HG02798 (cell line): ENCODE measurements at regions not wholly inside any gene's neighbourhood (a gene's known extent, or its start where the extent isn't known, plus 50 kb on each side); places are given as distances from the start of the nearest gene placed in this dataset.
"Not testable (repeated sequence)": the region's sequence is repeated elsewhere in the genome, so short reads cannot be mapped to it uniquely, and the experiment has no call there.

ENCODE experiments used
- ATAC-seq: cut with Tn5 transposase; IDR thresholded peaks from one replicate; pipeline ENCODE4 v1.9.1; 2021; ENCODE audit warnings: mild to moderate bottlenecking; ENCODE audit not compliant: unreplicated experiment, poor library complexity

DNA sequence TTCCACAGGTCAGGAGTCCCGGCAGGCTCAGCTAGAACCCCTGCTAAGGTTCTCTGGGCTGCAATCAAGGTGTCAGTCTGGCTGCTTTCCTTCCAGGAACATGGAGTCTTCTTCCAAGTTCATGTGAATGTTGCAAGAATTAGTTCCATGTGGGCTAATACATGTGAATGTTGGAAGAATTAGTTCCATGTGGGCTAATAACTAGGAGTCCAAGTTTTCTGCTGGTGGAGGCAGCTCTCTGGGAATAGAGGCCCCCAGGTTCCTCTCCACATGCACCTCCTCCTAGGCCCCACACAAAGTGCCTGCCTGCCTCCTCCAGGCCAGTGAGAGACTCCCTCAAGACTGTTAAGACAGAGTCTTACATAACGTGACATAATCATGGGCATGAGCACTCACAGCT lies 140.8 kb upstream of the SLC35G4 start:
- ATAC-seq: no peak

DNA sequence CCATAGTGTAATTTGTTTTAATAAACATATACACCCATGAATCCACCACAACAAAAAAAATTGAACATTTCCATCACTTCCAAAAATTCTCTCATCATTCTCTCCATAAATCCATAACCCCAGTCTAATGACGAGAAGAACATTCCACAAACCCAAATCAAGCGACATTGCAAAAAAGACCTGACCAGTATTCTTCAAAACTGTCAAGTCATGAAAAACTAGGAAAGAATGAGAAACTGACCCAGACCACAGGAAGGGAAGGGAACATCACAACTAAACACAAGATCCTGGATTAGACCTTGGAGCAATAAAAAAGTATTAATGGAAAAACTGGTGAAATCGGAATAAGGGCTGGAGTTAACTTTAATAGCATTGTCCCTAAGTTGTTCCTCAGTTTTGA lies 141.3 kb upstream of the SLC35G4 start:
- ATAC-seq: no peak

DNA sequence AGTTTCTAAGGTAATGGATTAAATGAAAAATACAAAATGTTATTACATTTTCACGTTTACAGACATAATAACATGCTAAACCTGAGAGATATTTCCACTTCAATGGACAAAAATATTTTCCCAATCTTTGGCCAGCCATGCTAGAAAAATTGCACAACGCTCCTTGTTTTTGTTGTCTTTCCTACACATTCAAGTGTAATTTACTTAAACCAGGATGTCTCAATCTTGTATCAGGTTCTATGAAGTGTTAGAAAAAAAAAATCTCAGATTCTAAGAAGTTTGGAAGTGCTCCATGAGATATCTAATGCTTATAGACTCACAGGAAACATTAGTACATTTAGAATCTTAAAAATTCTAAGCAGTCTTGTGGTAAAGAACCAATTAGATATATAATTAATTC lies 141.8 kb upstream of the SLC35G4 start:
- no peak for ATAC-seq

DNA sequence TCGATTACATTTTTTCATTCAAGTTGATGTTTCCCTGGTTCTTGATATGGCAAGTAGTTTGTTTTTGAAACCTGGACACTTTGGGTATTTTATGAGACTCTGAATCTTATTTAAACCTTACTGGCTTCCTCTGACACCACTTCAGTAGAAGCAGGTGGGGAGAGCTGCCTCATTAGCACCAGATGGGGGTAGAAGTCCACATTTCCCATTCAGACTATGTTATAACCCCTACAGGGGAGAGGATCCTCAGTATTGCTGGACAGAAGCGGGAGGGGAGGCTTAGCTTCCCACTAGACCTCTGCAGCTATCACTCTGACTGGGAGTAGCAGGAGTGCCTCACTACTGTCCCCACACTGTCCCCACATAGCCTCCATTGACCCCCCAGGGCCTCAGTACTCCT lies 145.3 kb upstream of the SLC35G4 start:
- ATAC-seq: no peak

DNA sequence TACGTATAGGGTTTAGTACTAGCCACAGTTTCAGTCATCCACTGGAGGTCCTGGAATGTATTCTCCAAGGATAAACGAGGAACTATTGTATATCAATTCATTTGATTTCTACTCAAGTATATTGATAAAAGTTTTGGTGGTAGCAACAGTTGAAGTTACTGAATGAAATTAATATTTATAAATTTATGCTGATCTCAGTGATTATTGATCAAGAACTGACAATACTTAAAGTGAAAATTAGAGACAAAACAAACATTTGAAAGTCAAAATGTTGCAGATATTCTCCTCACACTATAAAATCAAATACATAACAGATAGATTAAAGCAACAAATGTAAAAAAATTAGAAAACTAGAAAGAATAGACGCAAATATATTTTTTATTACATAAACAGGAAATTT lies 150.9 kb upstream of the SLC35G4 start:
- ATAC-seq: no peak

DNA sequence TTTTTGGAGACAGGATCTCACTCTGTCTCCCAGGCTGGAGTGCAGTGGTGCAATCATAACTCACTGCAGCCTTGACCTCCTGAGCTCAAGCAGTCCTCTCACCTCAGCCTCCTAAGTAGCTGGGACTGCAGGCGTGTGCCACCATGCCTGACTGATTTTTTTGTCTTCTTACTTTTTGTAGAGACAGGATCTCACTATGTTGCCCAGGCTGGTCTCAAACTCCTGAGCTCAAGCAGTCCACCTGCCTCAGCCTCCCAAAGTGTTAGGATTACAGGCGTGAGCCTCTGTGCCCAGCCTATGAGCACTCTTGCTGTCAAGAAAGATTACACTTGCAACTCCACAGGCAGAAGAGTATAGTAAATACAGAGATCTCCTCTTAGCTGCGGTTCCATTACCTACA lies 151.5 kb upstream of the SLC35G4 start:
- ATAC-seq: not testable (repeated sequence)

DNA sequence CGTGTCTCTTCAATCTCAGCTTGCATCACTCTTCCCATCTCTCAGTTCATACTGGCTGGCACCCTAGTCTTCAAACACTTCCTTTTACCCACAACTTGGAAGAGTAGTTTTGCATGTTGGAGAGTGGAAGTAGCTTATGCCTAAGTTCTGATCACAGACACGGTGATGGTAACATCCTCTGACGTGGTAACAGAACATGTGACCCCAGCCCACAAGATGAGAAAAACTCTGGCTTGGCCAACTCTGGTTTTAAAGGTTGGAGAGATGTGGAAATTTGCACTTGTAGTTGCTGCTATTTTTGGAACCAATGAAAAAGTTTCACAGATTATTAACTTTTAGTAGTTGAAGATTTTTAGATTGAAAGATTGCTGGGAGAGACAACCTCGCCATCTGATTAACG lies 155.4 kb upstream of the SLC35G4 start:
- ATAC-seq: no peak

DNA sequence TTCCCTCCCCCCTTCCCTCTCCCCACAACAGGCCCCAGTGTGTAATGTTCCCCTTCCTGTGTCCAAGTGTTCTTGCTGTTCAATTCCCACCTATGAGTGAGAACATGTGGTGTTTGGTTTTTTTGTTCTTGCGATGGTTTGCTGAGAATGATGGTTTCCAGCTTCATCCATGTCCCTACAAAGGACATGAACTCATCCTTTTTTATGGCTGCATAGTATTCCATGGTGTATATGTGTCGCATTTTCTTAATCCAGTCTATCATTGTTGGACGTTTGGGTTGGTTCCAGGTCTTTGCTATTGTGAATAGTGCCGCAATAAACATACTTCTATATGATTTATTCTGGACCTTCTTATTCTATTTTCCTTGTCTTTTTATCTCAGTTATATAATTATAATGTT lies 165.2 kb upstream of the SLC35G4 start:
- ATAC-seq: not testable (repeated sequence)

DNA sequence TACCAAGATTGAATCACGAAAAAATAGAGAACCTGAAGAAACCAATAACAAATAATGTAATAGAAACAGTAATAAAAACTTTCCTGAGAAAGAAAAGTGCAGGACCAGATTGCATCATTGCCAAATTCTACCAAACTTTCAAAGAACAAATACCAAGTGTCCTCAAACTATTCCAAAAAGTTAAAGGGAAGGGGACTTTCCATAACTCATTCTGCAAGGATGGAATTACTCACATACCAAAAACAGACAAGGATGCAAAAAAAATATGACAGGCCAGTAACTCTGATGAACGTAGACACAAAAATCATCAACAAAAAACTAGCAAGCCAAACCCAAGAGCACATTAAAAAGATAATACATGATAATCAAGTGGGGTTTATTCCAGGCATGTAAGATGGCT lies 172.3 kb upstream of the SLC35G4 start:
- ATAC-seq: no peak

DNA sequence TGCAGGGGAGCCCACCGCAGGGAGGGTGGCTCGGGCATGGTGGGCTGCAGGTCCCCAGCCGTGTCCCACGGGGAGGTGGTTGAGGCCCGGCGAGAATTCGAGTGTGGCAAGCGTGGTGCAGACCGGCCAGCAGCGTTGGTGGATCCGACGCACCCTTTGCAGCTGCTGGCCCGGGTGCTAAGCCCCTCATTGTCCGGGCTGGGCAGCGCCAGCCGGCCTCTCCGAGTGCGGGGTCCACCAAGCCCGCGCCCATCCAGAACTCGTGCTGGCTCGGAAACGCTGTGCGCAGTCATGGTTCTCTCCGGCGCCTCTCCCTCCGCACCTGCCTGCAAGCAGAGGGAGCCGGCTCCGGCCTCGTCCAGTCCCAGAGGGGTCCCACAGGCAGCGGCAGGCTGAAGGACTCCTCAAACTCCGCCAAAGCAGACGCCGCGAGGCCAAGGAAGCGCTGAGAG lies 177.0 kb upstream of the SLC35G4 start:
- no peak for ATAC-seq

DNA sequence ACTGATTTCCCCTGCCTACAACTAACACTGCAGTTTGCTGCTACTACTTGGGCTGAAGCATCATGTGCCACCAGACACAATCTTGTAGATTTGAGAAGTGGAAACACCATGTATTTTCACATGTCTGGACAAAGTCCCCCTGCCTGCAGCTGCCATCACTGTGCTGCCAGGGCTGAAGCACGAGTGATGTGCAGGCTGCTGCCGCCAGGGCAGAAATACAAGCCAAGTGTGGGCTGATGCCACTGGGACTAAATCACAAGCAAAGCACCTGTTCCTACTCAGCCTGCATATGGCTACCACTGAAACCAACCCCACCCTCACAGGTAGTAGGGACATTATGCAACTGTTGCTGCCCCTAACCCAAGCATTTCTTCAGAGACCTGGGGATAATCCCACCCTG lies 179.5 kb upstream of the SLC35G4 start:
- ATAC-seq: no peak

DNA sequence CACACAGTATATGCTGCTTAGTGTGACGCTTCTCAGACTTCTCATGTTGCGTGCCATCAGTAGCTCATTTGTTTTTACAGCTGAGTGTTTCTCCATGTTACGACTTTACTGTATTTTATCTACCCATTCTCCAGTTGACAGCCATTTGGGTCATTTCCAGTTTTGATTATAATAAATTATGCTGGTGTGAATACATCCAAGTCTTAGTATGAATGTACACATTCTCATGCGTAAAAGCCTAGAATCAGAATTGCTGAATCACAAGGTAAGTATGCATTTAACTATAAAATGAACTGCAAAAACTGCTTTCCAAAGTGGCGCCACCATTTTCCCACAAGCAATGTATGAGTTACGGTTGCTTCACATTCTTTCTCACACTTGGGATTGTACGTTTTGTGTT lies 184.2 kb upstream of the SLC35G4 start:
- no peak for ATAC-seq

DNA sequence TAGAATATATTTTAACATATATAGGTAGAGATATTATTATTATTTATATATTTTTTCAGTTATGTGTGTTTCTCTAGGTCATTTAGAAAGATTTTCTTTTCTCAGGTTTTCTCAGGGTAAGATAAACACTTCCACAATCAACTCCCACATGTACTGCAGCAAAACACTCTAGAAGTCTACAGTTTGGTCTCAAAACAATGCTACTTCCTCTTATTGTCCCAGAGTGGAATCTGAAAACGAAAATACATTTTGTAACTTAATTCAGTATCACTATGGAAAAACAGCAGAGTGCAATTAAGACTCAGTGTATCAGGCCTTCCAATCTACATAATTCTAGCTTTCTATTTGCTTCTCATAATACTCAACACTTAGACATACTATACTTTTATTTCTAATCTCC lies 190.1 kb upstream of the SLC35G4 start:
- no peak for ATAC-seq

DNA sequence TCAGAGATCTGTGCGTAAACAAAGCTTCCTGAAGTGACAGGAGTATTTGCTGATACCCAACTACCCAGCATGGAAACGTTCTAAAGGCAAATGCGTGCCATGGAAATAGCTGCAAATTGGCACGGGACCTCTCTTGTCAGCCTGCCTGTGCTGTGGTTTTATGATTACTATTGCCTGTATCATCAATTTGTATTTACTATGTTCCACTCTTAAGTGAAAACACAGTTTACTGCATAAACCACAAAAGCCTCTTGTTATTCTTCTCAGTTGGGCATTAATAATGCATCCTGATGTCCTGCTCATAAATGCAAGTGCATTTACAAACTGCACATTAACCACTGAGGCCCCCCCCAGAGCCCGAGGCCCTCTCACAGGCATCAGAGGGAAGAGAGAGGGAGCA lies 196.6 kb upstream of the SLC35G4 start:
- ATAC-seq: no peak

DNA sequence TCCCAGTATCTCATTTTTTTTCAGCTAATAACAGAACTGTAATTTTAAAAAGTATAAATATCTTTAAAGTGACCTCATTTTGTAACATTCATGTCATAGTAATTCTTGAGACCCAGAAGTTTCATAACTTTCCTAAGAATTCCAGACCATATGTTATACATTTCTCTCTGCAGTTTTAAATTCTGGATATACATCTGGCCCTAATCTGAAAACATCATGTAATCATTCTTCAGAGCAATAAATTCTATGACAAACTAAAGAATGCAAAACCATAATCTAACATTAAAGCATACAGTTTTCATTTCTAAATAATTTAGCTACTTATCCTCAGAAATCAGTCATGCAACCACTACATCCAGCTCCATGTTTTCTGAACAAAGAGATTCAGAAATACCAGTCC lies 198.3 kb upstream of the SLC35G4 start:
- no peak for ATAC-seq

DNA sequence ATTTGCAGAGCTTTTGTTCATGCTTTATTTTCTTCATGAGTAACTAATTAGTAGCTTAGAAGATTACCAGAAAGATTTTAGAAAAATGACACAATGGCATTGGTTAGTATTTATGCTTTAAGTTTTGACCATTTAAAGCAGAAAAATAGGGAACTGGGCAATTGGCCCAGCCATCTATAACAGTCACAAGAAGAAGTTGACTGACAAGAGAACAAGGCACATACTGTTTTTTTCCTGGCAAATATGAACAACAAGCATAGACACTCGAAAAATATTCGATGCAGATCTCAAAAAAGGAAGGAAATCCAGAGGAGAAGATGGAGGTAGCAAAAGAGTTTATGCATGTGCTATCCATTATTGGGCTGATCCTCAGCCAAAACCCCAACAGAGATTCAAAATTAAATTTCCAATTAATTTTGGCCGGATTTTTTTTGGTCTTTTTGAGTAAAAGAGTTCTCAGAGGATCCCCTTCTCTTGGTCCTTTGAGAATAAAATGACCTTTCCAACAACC lies 200.8 kb upstream of the SLC35G4 start:
- ATAC-seq: no peak

DNA sequence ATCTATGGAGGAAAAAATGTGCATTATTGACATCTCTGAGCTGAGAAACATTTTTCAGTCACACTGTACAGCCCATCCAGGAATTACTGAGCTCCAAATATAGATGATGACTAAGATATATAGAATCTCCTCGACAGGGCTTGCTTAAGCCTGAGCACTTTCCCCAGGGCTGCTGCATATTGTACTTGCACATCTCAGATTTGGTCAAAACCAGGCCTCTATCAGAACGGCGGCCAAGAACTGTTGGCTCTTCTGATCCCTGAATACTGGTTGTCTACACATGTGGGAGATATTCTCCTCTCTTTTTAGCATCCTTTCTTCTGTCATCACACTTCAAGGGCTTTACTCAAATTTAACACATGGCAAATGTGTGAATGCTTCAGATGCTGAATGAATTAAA lies 201.5 kb upstream of the SLC35G4 start:
- no peak for ATAC-seq

DNA sequence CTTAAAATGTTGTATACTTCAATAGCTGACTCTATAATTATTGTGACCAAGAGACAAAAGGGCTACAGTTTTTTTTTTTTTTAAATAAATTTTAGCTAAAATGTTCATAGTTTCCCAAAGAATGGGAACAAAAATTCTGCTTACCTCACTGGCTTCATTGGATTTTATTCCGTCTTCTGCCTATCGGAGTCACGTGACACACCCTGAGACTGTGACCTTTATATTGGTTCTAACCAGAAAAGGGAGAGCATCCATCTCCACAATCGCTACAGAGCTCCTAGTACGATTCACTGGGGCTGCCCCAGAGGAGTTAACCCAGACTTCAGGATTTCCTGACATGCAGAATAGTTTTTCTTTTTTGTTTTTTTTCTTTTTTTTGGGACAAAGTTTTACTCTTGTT lies 203.6 kb upstream of the SLC35G4 start:
- no peak for ATAC-seq

DNA sequence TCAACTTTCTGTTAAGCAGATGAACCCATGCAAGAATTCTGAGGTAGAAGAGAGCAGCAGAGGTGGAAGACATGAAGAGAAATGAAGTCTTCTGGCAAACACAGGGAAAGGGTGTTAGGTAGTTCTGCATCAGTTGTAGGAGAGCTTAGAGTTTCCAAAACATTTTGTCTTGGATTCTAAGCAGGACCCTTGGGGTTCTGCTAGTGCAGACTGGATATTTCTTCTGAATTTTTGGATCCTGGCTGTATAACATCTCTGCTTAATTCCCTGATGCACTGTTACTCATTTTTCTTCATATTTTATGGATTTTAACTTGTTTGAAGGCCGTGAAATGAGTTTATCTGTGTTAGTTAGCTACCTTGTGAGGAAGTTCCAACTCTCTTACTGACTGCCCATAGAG lies 208.7 kb upstream of the SLC35G4 start:
- no peak for ATAC-seq

DNA sequence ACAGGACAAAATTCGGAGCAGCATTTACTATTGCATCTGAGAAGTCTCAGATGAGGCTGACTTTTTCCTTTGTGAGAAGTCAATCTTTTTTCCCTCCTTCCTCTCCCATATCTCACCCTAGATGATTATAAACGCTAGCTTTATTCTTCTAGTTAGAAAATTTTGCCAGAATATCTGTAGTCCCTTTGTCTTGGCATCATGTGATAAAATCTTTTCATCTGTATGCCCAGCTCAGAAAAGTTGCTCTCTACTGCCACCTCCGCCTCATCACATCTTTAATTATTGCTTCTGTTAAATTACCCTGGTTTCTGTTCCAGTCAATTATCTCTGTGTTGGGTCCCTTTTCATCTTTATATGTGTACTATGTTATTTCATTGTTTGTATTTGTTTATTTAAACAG lies 210.8 kb upstream of the SLC35G4 start:
- no peak for ATAC-seq

DNA sequence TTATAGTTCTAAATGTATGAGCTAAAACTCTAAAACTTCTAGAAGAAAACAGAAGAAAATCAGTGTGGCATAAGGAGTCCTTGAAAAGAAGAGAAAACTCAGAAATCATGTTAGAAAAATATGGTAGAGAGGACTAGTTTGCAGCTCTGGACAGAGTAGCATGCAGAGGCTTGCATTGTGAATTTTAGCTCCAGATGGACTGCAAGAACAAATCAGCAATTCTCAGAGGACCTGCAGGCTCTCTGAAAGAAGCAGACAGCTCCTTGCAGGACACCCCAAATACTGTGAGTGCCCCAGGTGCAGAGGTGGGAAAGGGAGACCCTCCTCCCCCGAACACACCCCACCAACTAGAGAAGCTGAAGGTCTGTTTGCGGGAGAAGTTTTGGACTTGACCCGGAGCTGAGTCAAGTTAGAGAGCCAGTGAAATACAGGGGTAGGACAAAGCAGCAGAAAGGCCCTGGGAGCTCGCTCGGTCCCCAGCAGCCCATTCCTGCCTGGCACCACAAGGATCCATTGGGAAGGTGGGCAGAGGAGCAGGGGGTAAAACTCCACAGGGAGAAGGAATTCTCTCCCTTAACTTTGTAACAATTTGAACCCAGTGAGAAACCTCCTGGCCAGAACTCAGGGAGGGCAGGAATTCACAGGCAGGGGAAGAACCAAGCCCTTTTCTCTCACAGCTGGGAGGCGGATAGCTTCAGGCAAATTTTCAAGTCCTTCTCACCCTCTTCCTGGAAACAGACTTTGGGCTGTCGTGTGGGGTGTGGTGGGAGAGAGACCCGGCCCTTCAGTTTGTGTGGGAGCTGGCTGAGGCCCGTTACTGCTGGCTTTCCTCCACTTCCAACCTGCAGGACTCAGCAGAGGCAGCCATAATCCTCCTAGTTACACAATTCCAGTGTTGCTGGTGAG lies 216.2 kb upstream of the SLC35G4 start:
- ATAC-seq: no peak

DNA sequence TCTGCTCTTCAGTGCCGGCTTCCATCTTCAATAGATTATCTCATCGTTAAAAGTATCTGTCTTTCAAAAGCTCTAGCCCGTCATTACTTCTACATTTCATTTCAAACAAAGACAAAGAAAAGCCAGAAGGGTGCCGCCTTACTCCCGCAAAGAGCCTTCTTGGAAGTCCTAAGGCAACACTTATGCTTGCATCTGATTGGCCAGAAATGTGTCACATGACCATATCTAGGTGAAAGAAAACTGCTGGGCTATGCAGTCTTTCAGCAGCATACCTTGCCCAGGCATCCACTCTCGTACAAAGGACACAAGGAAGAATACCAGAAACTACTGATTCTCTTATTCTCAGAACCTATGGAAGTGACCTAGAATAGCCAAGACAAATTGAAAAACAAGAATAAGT lies 217.1 kb upstream of the SLC35G4 start:
- no peak for ATAC-seq
